ENCODE measurements at regions not wholly inside any gene's neighbourhood (a gene's known extent, or its start where the extent isn't known, plus 50 kb on each side); places are given as distances from the start of the nearest gene placed in this dataset.

DNA sequence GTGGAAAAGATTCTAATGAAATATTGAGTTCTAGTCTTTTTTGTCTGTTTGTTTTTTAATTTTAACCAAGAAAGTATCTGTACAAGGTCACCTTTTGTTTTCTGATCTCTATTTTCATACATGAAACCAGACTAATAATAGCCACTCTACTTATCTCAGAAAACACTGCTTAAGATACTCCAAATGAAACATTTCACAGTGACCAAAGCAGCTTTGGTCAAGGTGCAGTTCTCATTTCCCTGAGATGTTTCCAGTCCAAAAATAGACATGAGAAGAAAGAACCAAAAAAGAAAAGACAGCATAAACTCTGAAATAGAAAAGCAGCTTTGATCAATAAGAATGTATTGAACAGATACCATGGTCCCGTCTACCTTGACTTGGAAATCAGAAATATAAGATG, 782.8 kb downstream of the RAB28 start:
- ChIA-PET CTCF (no interaction called here), POLR2A (ENCODE audit: unreplicated experiment) (no interaction called here)
- DNase-seq = no peak
- no peak for TF ChIP-seq CTCF (conservative IDR thresholded peaks at IDR 0.05; ENCODE audit: low read depth, low read length)
- TF ChIP-seq EZH2phosphoT487 (IDR thresholded peaks at IDR 0.05; ENCODE audit: borderline replicate concordance, low read length) = no peak
- TF ChIP-seq EZH2 (IDR thresholded peaks at IDR 0.05; ENCODE audit: low read length, unreplicated experiment) = no peak
- no peaks in the 10 kb centered on the region for H3K79me2 ChIP-seq (ENCODE audit: low read length)
- no peaks in the 10 kb centered on the region for H4K20me1 ChIP-seq (ENCODE audit: low read length)
- H3K27me3 ChIP-seq (ENCODE audit: low read length) = no peaks in the 10 kb centered on the region
- no peak overlapping the region for H3K4me3 ChIP-seq (ENCODE audit: low read length)
- intact Hi-C loops (cut with micrococcal nuclease) = no loop called here
- no peak overlapping the region for H2AFZ ChIP-seq (ENCODE audit: low read length)
- no peak overlapping the region for H3K27ac ChIP-seq (ENCODE audit: low read length)
- no peaks in the 10 kb centered on the region for H3K36me3 ChIP-seq (ENCODE audit: low read depth, low read length)
- no TSS peak for BruUV-seq (replicated peaks)
- no peaks in the 10 kb centered on the region for H3K9me3 ChIP-seq (ENCODE audit: low read length)
- H3F3A ChIP-seq (ENCODE audit: low read length, unreplicated experiment) = no peaks in the 10 kb centered on the region
- H3K4me2 ChIP-seq (ENCODE audit: low read length) = no peak overlapping the region
- H3K9me2 ChIP-seq (replicated peaks; ENCODE audit: low read length) = no peaks in the 10 kb centered on the region
- H3K4me1 ChIP-seq (ENCODE audit: insufficient read depth, low read length) = no peaks in the 10 kb centered on the region
- no peak for ATAC-seq
- no peak overlapping the region for H3K9ac ChIP-seq (ENCODE audit: low read length)

- no peaks in the 10 kb centered on the region for H3K36me3 ChIP-seq (ENCODE audit: low read depth, low read length)
- BruUV-seq (replicated peaks) = no TSS peak
- H3K27me3 ChIP-seq (ENCODE audit: low read length) = no peaks in the 10 kb centered on the region
- no peak overlapping the region for H3K4me2 ChIP-seq (ENCODE audit: low read length)
- H3K27ac ChIP-seq (ENCODE audit: low read length) = no peak overlapping the region
- no peak overlapping the region for H3K4me3 ChIP-seq (ENCODE audit: low read length)
- no peaks in the 10 kb centered on the region for H3K9me2 ChIP-seq (replicated peaks; ENCODE audit: low read length)
- no peak overlapping the region for H3K9ac ChIP-seq (ENCODE audit: low read length)
- H4K20me1 ChIP-seq (ENCODE audit: low read length) = no peaks in the 10 kb centered on the region
- ChIA-PET CTCF (no interaction called here), POLR2A (ENCODE audit: unreplicated experiment) (no interaction called here)
- H3K79me2 ChIP-seq (ENCODE audit: low read length) = no peaks in the 10 kb centered on the region
- ATAC-seq (no peak), DNase-seq (no peak)
- H3F3A ChIP-seq (ENCODE audit: low read length, unreplicated experiment) = no peaks in the 10 kb centered on the region
- no peaks in the 10 kb centered on the region for H3K9me3 ChIP-seq (ENCODE audit: low read length)
- TF ChIP-seq CTCF (conservative IDR thresholded peaks at IDR 0.05; ENCODE audit: low read depth, low read length) = no peak
- TF ChIP-seq EZH2phosphoT487 (IDR thresholded peaks at IDR 0.05; ENCODE audit: borderline replicate concordance, low read length) = no peak
- no peak for TF ChIP-seq EZH2 (IDR thresholded peaks at IDR 0.05; ENCODE audit: low read length, unreplicated experiment)
- H2AFZ ChIP-seq (ENCODE audit: low read length) = no peak overlapping the region
- intact Hi-C loops (cut with micrococcal nuclease) = no loop called here
- H3K4me1 ChIP-seq (ENCODE audit: insufficient read depth, low read length) = no peaks in the 10 kb centered on the region
Measured at GRCh38 chr4:12697970-12698369, 786.2 kb downstream of the RAB28 start.

DNA sequence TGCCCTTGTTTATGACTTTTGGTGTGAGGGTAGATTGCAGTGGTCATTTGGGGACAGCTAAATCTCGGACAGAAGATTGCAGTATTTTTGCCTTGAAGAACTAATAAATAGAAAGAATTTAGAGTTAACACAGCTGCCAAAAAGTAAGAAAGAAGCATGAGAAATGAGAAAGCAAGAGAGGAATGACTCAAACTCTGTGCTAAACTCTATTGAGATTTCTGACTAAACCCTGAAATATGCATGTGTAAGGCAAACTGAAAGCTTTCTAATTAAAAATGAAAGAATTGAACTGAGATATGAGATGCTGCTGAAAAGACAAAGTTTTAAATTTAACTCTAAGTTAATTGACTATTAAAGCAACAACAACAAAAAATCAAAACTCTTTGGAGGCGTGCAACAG, 791.3 kb downstream of the RAB28 start:
- no peak for TF ChIP-seq EZH2phosphoT487 (IDR thresholded peaks at IDR 0.05; ENCODE audit: borderline replicate concordance, low read length)
- no peak for TF ChIP-seq CTCF (conservative IDR thresholded peaks at IDR 0.05; ENCODE audit: low read depth, low read length)
- TF ChIP-seq EZH2 (IDR thresholded peaks at IDR 0.05; ENCODE audit: low read length, unreplicated experiment) = no peak
- no peaks in the 10 kb centered on the region for H3K9me2 ChIP-seq (replicated peaks; ENCODE audit: low read length)
- H3K9me3 ChIP-seq (ENCODE audit: low read length) = no peaks in the 10 kb centered on the region
- no TSS peak for BruUV-seq (replicated peaks)
- no peak overlapping the region for H2AFZ ChIP-seq (ENCODE audit: low read length)
- DNase-seq (no peak), ATAC-seq (no peak)
- no peak overlapping the region for H3K9ac ChIP-seq (ENCODE audit: low read length)
- no peak overlapping the region for H3K4me2 ChIP-seq (ENCODE audit: low read length)
- no peaks in the 10 kb centered on the region for H4K20me1 ChIP-seq (ENCODE audit: low read length)
- no peaks in the 10 kb centered on the region for H3K27me3 ChIP-seq (ENCODE audit: low read length)
- no peak overlapping the region for H3K27ac ChIP-seq (ENCODE audit: low read length)
- H3K4me1 ChIP-seq (ENCODE audit: insufficient read depth, low read length) = no peaks in the 10 kb centered on the region
- no peak overlapping the region for H3K4me3 ChIP-seq (ENCODE audit: low read length)
- intact Hi-C loops (cut with micrococcal nuclease) = no loop called here
- H3K36me3 ChIP-seq (ENCODE audit: low read depth, low read length) = no peaks in the 10 kb centered on the region
- H3F3A ChIP-seq (ENCODE audit: low read length, unreplicated experiment) = no peaks in the 10 kb centered on the region
- ChIA-PET CTCF (no interaction called here), POLR2A (ENCODE audit: unreplicated experiment) (no interaction called here)
- no peaks in the 10 kb centered on the region for H3K79me2 ChIP-seq (ENCODE audit: low read length)

Data from PC-3 (cell line).